ENCODE measurements at regions not wholly inside any gene's neighbourhood (a gene's known extent, or its start where the extent isn't known, plus 50 kb on each side); places are given as distances from the start of the nearest gene placed in this dataset.

DNA sequence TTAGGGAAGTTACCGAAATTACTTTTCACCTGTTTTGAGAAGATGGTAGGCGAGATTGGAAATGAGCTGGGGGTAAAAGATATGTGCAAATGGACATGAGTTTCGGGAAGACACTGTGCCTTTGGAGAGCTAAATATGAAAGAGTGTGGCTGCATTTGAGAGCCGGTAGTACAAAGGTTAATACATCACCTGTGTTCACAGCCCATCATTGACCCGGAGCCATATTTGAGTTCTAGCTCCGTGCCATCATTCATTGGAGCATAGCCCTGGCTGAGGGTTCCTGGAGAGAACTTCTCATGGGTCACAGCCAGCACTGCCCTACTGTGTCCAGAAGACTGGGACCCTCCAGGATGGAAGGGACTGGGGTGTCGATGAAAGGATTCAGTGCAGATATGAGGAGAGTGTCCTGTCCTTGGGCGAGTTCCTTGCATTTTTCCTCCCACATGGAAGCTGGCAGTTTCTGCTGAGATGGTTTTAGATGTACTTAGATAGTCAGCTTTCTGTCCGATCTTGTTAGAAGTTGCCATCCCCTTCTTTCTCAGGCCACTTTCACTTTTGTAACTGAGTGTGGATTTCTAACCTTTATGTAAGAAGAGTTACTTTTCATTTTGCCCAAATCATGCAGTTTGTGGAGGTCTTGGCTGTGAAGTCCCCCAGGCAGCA is 138.8 kb downstream of the JCAD start:
- intact Hi-C loops (cut with micrococcal nuclease; ENCODE audit: unreplicated experiment) = no loop called here
- ChIA-PET CTCF (no interaction called here), POLR2A (ENCODE audit: low non-redundant PET) (no interaction called here)
- Histone ChIP-seq H3K27ac (ENCODE audit: low read depth, low read length, poor library complexity, severe bottlenecking) (no peak overlapping the region), H3K36me3 (ENCODE audit: insufficient read depth, low read length, poor library complexity, severe bottlenecking) (no peaks in the 10 kb centered on the region), H3K4me3 (ENCODE audit: low read depth, low read length, poor library complexity, severe bottlenecking) (no peak overlapping the region), H3K9me3 (ENCODE audit: low read depth, low read length, poor library complexity, severe bottlenecking) (no peaks in the 10 kb centered on the region), H3K27me3 (replicated peaks; ENCODE audit: insufficient read depth, low read depth, low read length, poor library complexity) (no peaks in the 10 kb centered on the region), H3K4me1 (ENCODE audit: insufficient read depth, low read length, poor library complexity, severe bottlenecking) (no peaks in the 10 kb centered on the region)
- BruUV-seq (replicated peaks) = no TSS peak
- DNase-seq (ENCODE audit: low spot score) = no peak
- no peak for TF ChIP-seq EZH2 (IDR thresholded peaks at IDR 0.05; ENCODE audit: borderline replicate concordance, low read depth, low read length, poor library complexity, severe bottlenecking)
- TF ChIP-seq, protein P1, sequence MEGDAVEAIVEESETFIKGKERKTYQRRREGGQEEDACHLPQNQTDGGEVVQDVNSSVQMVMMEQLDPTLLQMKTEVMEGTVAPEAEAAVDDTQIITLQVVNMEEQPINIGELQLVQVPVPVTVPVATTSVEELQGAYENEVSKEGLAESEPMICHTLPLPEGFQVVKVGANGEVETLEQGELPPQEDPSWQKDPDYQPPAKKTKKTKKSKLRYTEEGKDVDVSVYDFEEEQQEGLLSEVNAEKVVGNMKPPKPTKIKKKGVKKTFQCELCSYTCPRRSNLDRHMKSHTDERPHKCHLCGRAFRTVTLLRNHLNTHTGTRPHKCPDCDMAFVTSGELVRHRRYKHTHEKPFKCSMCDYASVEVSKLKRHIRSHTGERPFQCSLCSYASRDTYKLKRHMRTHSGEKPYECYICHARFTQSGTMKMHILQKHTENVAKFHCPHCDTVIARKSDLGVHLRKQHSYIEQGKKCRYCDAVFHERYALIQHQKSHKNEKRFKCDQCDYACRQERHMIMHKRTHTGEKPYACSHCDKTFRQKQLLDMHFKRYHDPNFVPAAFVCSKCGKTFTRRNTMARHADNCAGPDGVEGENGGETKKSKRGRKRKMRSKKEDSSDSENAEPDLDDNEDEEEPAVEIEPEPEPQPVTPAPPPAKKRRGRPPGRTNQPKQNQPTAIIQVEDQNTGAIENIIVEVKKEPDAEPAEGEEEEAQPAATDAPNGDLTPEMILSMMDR (conservative IDR thresholded peaks at IDR 0.05; ENCODE audit: low read depth, low read length) = no peak

DNA sequence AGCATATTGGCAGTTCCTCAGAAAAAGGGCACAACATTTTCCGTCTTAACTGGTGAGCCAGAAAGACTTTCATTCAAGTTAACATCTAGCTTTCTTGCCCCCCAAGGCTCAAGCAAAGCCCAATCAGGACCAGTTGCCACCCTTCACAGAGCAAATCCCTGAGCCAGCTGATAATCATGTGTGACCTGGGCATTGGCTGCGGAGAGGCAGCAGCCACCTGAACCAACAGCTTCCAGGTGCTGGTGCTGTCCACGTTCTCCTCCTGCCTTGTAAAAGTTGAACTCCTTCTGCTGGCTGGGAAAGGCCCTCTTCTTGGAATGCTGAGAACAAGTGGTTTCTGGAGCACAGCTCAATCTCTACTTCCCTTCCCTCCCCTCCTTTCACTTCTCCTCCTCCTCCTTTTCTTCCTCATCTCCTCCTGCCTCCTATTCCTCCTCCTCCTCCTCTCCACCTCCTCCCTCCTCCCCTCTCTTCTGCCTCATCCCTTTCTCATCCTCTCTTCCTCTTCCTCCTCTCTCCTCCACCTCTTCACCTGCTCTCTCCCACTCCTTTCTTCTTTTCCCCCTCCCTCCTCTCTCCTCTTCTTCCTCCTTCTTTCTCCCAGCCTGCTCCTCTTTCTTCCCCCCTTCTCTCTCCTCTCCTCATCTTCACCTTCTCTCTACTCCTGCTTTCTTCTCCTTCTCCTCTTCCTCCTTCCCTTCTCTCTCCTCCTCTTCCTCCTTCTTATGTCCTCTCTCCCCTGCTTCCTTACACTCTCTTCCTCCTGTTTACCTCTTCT is 140.6 kb downstream of the JCAD start:
- ChIA-PET CTCF (no interaction called here), POLR2A (ENCODE audit: low non-redundant PET) (no interaction called here)
- Histone ChIP-seq H3K4me3 (ENCODE audit: low read depth, low read length, poor library complexity, severe bottlenecking) (no peak overlapping the region), H3K36me3 (ENCODE audit: insufficient read depth, low read length, poor library complexity, severe bottlenecking) (no peaks in the 10 kb centered on the region), H3K27ac (ENCODE audit: low read depth, low read length, poor library complexity, severe bottlenecking) (no peak overlapping the region), H3K9me3 (ENCODE audit: low read depth, low read length, poor library complexity, severe bottlenecking) (no peaks in the 10 kb centered on the region), H3K27me3 (replicated peaks; ENCODE audit: insufficient read depth, low read depth, low read length, poor library complexity) (no peaks in the 10 kb centered on the region), H3K4me1 (ENCODE audit: insufficient read depth, low read length, poor library complexity, severe bottlenecking) (no peaks in the 10 kb centered on the region)
- DNase-seq (ENCODE audit: low spot score) = no peak
- intact Hi-C loops (cut with micrococcal nuclease; ENCODE audit: unreplicated experiment) = no loop called here
- BruUV-seq (replicated peaks) = no TSS peak
- TF ChIP-seq, protein P1 (conservative IDR thresholded peaks at IDR 0.05; ENCODE audit: low read depth, low read length) = no peak
- no peak for TF ChIP-seq EZH2 (IDR thresholded peaks at IDR 0.05; ENCODE audit: borderline replicate concordance, low read depth, low read length, poor library complexity, severe bottlenecking)

DNA sequence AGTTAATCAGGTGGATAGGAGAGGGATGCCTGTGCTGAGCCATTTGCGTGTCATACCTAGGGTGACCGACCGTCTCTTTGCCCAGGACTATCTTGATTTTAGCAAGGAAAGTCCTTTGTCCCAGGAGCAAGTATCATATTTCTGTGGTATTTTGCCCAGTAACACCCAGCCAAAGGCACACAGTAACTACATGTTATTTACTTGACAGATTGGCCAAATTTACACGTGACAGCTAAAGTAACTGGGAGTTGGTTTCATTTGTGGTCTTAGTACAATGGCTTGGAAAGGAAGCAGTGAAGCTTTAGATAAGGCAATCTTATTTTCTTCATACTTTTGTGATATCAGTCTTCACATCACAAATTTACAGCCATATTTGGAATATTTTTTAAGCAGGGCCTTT is 142.1 kb downstream of the JCAD start:
- no peaks in the 10 kb centered on the region for H3K4me1 ChIP-seq (ENCODE audit: insufficient read depth, low read length, poor library complexity, severe bottlenecking)
- H3K36me3 ChIP-seq (ENCODE audit: insufficient read depth, low read length, poor library complexity, severe bottlenecking) = no peaks in the 10 kb centered on the region
- POLR2A ChIA-PET (ENCODE audit: low non-redundant PET) = no interaction called here

More for the DNA sequence above, 142.1 kb downstream of the JCAD start:
- H3K27me3 ChIP-seq (replicated peaks; ENCODE audit: insufficient read depth, low read depth, low read length, poor library complexity) = no peaks in the 10 kb centered on the region
- no peaks in the 10 kb centered on the region for H3K9me3 ChIP-seq (ENCODE audit: low read depth, low read length, poor library complexity, severe bottlenecking)
- no peak overlapping the region for H3K27ac ChIP-seq (ENCODE audit: low read depth, low read length, poor library complexity, severe bottlenecking)
- CTCF ChIA-PET = no interaction called here
- intact Hi-C loops (cut with micrococcal nuclease; ENCODE audit: unreplicated experiment) = no loop called here
- no peak overlapping the region for H3K4me3 ChIP-seq (ENCODE audit: low read depth, low read length, poor library complexity, severe bottlenecking)
- no peak for TF ChIP-seq EZH2 (IDR thresholded peaks at IDR 0.05; ENCODE audit: borderline replicate concordance, low read depth, low read length, poor library complexity, severe bottlenecking)
- TF ChIP-seq, protein P1 (conservative IDR thresholded peaks at IDR 0.05; ENCODE audit: low read depth, low read length) = no peak
- no peak for DNase-seq (ENCODE audit: low spot score)
- BruUV-seq (replicated peaks) = no TSS peak

Measured in A673 (cell line).